ENCODE measurements at regions not wholly inside any gene's neighbourhood (a gene's known extent, or its start where the extent isn't known, plus 50 kb on each side); places are given as distances from the start of the nearest gene placed in this dataset.

- H3K27me3 ChIP-seq (ENCODE audit: low read length): no peaks in the 10 kb centered on the region
- H3K9me3 ChIP-seq (ENCODE audit: low read length): 0 out of 2 replicates have a peak, but pooled peaks cover 5% of the 10 kb centered on the region
- BruUV-seq (replicated peaks): no TSS peak
- H3K9ac ChIP-seq (ENCODE audit: low read length): no peak overlapping the region
- no peak overlapping the region for H3K27ac ChIP-seq (ENCODE audit: low read length)
- peaks cover 12% of the 10 kb centered on the region for H3K4me1 ChIP-seq (ENCODE audit: insufficient read depth, low read length)
- POLR2A ChIA-PET (ENCODE audit: unreplicated experiment): interaction anchor here (0.5 to 0.6 kb wide), 2 partner anchors 159 to 243 kb away, joined by 4 to 5 read pairs; no protein-coding TSS in a partner anchor
- H3K4me3 ChIP-seq (ENCODE audit: low read length): no peak overlapping the region
- no peaks in the 10 kb centered on the region for H4K20me1 ChIP-seq (ENCODE audit: low read length)
- DNase-seq (no peak), ATAC-seq (no peak)
- no peak for TF ChIP-seq EZH2phosphoT487 (IDR thresholded peaks at IDR 0.05; ENCODE audit: borderline replicate concordance, low read length)
- TF ChIP-seq CTCF (conservative IDR thresholded peaks at IDR 0.05; ENCODE audit: low read depth, low read length): no peak
- TF ChIP-seq EZH2 (IDR thresholded peaks at IDR 0.05; ENCODE audit: low read length, unreplicated experiment): no peak
- no peak overlapping the region for H2AFZ ChIP-seq (ENCODE audit: low read length)
- intact Hi-C loops (cut with micrococcal nuclease): loop anchor here (10.0 kb wide), 4 partner anchors 109 to 369 kb away; no protein-coding TSS in a partner anchor
- H3K9me2 ChIP-seq (replicated peaks; ENCODE audit: low read length): no peaks in the 10 kb centered on the region
- CTCF ChIA-PET: interaction anchor here (0.8 kb wide), 1 partner anchor 173 kb away, joined by 7 read pairs; no protein-coding TSS in a partner anchor
- H3K79me2 ChIP-seq (ENCODE audit: low read length): no peaks in the 10 kb centered on the region
- no peaks in the 10 kb centered on the region for H3K36me3 ChIP-seq (ENCODE audit: low read depth, low read length)
- no peaks in the 10 kb centered on the region for H3F3A ChIP-seq (ENCODE audit: low read length, unreplicated experiment)
- peak overlapping the region; percentile 48; the same call in 1 of the 2 replicates for H3K4me2 ChIP-seq (ENCODE audit: low read length)
Observed at GRCh38 chr7:19295376-19295775, 150.2 kb upstream of the FERD3L start.

- H3K27ac ChIP-seq (ENCODE audit: low read length): peak overlapping the region; percentile 10; the same call in 1 of the 2 replicates
- no peaks in the 10 kb centered on the region for H3K36me3 ChIP-seq (ENCODE audit: low read depth, low read length)
- H3K9me2 ChIP-seq (replicated peaks; ENCODE audit: low read length): no peaks in the 10 kb centered on the region
- H3K4me2 ChIP-seq (ENCODE audit: low read length): peak overlapping the region; percentile 48
- intact Hi-C loops (cut with micrococcal nuclease): loop anchor here (5.0 to 10.0 kb wide), 6 partner anchors 77 to 370 kb away; no protein-coding TSS in a partner anchor
- no peak overlapping the region for H3K9ac ChIP-seq (ENCODE audit: low read length)
- CTCF ChIA-PET: no interaction called here
- no peak overlapping the region for H2AFZ ChIP-seq (ENCODE audit: low read length)
- no peak overlapping the region for H3K4me3 ChIP-seq (ENCODE audit: low read length)
- ATAC-seq: peak; percentile 91
- DNase-seq: peak; percentile 87
- H3F3A ChIP-seq (ENCODE audit: low read length, unreplicated experiment): no peaks in the 10 kb centered on the region
- H3K79me2 ChIP-seq (ENCODE audit: low read length): no peaks in the 10 kb centered on the region
- POLR2A ChIA-PET (ENCODE audit: unreplicated experiment): interaction anchor here (0.6 kb wide), 1 partner anchor 158 kb away, joined by 5 read pairs; no protein-coding TSS in a partner anchor
- H3K27me3 ChIP-seq (ENCODE audit: low read length): no peaks in the 10 kb centered on the region
- H3K9me3 ChIP-seq (ENCODE audit: low read length): 0 out of 2 replicates have a peak, but pooled peaks cover 5% of the 10 kb centered on the region
- H4K20me1 ChIP-seq (ENCODE audit: low read length): no peaks in the 10 kb centered on the region
- TF ChIP-seq EZH2 (IDR thresholded peaks at IDR 0.05; ENCODE audit: low read length, unreplicated experiment) (no peak), EZH2phosphoT487 (IDR thresholded peaks at IDR 0.05; ENCODE audit: borderline replicate concordance, low read length) (no peak), CTCF (conservative IDR thresholded peaks at IDR 0.05; ENCODE audit: low read depth, low read length) (no peak)
- BruUV-seq (replicated peaks): no TSS peak
- peaks cover 12% of the 10 kb centered on the region for H3K4me1 ChIP-seq (ENCODE audit: insufficient read depth, low read length)
Observed at GRCh38 chr7:19294619-19295018, 149.4 kb upstream of the FERD3L start.

GRCh38 chr7:19293431-19293830 is 148.2 kb upstream of the FERD3L start:
- no peak for ATAC-seq
- Histone ChIP-seq H4K20me1 (ENCODE audit: low read length) (no peaks in the 10 kb centered on the region), H3K9ac (ENCODE audit: low read length) (no peak overlapping the region), H2AFZ (ENCODE audit: low read length) (no peak overlapping the region), H3F3A (ENCODE audit: low read length, unreplicated experiment) (no peaks in the 10 kb centered on the region), H3K4me1 (ENCODE audit: insufficient read depth, low read length) (peaks cover 12% of the 10 kb centered on the region), H3K4me2 (ENCODE audit: low read length) (no peak overlapping the region), H3K36me3 (ENCODE audit: low read depth, low read length) (no peaks in the 10 kb centered on the region), H3K27ac (ENCODE audit: low read length) (no peak overlapping the region), H3K9me3 (ENCODE audit: low read length) (0 out of 2 replicates have a peak, but pooled peaks cover 5% of the 10 kb centered on the region), H3K79me2 (ENCODE audit: low read length) (no peaks in the 10 kb centered on the region), H3K27me3 (ENCODE audit: low read length) (no peaks in the 10 kb centered on the region), H3K4me3 (ENCODE audit: low read length) (no peak overlapping the region), H3K9me2 (replicated peaks; ENCODE audit: low read length) (no peaks in the 10 kb centered on the region)
- ChIA-PET CTCF (no interaction called here), POLR2A (ENCODE audit: unreplicated experiment) (no interaction called here)
- intact Hi-C loops (cut with micrococcal nuclease): loop anchor here (5.0 to 10.0 kb wide), 6 partner anchors 76 to 371 kb away; no protein-coding TSS in a partner anchor
- no peak for DNase-seq
- BruUV-seq (replicated peaks): no TSS peak
- TF ChIP-seq EZH2phosphoT487 (IDR thresholded peaks at IDR 0.05; ENCODE audit: borderline replicate concordance, low read length) (no peak), EZH2 (IDR thresholded peaks at IDR 0.05; ENCODE audit: low read length, unreplicated experiment) (no peak), CTCF (conservative IDR thresholded peaks at IDR 0.05; ENCODE audit: low read depth, low read length) (no peak)

Measured in PC-3 (cell line).